ENCODE measurements at regions not wholly inside any gene's neighbourhood (a gene's known extent, or its start where the extent isn't known, plus 50 kb on each side); places are given as distances from the start of the nearest gene placed in this dataset.
"Not testable (repeated sequence)": the region's sequence is repeated elsewhere in the genome, so short reads cannot be mapped to it uniquely, and the experiment has no call there.

DNA sequence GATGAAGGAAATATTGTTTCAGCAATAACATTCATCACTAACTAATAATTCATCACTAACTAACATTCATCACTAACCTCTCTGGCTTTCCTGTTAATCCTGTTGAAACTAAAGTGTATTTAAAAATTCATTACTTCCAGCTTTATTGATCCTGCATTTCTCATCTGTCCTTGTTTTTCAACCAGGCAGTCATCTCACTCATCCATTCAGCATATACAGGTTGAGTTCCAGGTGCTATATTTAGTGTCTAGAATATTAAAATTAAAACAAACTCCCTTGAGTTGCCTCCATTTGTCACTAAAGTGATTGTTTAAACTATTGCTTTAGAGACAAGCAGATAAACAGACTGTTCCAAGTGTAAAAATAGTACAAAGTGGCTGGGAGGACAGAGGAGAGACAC, 58.1 kb downstream of the ATXN7L3B start:
- no peak for DNase-seq

DNA sequence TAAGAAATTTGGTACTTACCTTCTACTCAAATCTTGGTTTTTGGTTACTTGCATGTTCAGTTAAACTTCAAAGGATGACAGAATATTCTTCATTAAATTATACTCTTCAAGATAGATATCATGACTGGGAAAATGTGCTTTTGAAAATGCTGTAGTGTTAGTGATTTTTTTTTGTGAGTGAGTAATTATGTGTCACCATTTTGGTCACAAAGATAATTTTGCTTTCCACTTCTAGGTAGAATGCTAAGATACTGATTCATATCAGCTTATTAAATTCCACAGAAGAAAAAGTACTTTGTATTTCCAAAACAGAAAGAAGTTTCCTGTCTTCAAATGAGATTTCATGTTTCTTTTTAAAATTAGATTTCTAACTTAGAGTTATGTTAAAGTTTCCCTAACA, 61.2 kb downstream of the ATXN7L3B start:
- DNase-seq, result no peak

DNA sequence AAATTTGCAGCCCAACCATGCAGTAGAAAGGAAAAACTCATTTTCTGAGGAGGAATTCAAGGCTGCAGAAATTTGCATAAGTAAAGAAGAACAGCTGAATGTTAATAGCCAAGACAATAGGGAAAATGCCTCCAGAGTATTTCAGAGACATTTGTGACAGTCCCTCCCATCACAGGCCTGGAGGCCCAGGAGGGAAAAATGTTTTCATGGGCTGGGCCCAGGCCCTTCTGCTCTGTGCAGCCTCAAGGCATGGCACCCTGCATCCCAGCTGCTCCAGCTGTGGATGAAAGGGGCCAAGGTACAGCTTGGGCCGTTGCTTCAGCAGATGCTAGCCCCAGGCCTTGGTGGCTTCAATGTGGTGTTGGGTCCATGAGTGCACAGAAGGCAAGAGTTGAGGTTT, 62.3 kb downstream of the ATXN7L3B start:
- no peak for DNase-seq

DNA sequence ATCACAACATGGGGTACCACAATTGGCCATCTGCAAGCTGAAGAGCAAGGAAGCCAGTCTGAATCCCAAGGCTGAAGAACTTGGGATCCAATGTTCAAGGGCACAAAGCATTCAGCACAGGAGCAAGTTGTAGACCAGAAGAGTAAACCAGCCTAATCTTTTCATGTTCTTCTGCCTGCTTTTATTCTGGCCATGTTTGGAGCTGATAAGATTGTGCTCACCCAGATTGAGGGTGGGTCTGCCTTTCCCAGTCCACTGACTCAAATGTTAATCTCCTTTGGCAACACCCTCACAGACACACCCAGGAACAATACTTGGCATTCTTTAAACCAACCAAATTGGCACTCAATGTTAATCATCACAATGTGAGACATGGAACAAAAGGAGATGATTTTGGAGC, 63.2 kb downstream of the ATXN7L3B start:
- DNase-seq, result not testable (repeated sequence)

DNA sequence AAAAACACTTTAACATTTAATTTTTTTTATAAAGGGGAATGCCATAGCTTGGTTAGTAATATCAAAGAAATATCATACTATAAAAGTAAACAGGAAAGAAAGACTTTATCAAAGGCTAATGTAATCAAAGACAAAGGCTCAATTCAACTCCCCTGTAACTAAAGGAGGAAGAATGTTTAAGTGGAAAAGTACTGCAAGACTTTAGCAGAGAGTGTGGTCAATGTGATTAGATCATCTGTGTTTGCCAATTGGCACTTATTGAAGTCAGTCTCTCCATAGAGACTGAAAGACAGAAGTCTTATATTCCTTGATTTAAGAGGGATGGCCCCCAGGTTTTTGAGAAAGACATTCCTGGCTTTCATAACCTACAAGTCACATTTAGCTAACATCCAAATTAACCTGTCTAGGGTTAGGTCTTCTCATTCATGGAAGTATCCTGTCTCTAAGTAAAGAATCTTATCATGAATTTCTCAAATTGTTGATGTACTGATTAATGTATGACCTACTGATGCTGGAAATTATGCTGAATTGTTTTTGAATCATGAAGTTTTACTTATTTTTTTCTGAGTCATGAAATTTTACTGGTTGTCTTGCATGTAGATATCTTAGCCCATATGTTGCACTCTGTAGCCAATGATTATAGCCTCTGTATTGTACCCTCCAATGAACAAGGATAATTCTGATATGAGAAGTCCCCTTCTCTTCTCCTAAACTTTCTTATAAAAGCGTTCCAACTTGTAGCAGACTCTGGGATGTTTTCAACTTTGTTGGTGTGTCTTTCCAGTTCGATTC, 65.4 kb downstream of the ATXN7L3B start:
- no peak for DNase-seq

DNA sequence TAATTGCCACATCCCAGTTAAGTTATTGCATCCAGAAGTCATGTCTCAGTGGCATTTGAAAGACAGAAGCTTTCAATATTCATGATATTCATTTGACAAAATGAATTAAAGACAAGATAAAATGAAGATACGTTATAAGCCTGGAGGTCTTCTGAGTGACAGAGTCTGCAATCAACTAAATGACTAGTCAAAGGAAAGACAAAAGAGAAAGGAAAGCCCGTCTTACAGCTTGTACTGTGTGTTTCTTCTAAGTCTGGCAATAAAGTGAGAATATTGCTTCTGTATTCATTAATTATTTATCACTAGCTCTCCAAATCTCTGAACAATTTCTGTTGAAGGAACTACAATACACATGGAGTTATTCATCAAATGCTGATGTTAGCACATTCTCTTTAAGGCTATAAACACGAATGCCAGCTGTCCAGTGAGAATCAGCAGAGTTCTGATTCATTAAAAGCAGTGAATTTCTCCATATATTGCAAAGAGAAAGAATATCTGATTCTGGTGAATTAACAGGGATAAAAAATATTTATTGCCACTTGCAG, 70.7 kb downstream of the ATXN7L3B start:
- DNase-seq, result no peak

DNA sequence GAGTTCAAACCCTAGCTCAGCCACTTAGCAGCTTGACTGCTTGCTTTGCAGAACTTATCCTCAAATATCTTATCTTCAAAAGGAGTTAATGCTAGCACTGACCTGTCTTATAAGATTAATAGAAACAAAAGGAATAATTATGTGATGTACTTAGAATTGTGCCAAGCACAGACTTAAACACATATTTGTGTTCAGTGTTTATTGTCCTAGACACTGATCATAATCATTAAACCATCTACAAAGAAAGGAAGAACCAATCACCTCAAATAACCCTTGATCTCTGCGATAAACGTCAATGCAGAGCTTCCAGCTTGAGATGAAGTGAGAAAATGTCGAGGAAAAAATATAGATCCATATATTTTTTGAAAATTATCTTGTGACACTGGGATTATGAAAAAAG, 73.1 kb downstream of the ATXN7L3B start:
- DNase-seq, result no peak

DNA sequence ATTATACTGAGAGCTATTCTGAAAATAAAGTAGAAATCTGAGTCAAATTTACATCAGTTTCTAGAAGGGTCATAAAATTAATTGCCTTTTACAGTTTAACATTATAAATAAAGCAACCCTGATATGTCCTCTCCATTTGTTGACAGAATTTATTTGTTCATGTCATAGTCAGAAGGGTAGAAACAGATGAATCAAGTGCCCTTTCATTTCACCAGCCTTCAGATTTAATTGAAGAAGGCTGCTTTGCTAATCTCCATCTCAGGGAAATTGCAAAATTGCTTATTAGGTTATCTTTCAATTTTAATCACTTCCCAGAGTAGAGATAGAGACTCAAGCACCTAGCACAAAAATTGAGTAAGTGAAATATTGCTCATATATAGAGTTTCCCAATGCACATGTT, 76.8 kb downstream of the ATXN7L3B start:
- no peak for DNase-seq

DNA sequence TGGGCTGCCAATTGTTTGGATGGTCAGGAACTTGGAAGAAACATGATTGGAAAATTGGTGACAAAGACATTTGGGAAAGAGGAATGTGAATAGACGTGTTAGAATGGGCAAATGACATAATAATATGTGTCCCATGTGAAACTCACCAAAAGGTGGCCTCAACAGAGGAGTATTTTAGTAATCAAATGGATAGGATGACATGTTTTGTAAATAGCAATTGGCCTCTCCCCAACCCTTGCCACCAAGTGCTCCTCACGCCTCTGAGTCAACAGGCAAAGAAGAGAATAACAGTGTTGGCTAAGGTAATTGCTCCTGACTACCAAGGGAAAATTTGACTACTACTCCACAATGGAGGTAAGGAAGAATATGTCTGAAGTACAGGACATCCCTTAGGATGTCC, 81.4 kb downstream of the ATXN7L3B start:
- DNase-seq, result no peak

DNA sequence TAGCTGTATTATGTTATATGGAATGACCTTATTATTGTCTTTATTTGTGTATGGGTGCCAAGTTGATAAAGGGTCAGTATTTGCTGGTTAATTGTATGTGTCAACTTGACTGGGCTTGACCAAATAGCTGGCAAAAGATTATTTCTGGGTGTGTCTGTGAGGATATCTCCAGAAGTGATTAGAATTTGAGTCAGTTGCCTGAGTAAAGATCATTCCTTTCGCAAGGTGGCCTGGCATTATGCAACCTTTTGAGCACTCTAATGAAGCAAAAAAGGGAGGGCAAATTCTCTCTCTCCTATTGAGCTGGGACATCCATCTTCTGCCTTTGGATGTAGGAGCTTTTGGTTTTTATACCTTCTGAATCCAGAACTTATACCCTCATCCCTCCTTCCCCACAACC, 82.2 kb downstream of the ATXN7L3B start:
- no peak for DNase-seq

DNA sequence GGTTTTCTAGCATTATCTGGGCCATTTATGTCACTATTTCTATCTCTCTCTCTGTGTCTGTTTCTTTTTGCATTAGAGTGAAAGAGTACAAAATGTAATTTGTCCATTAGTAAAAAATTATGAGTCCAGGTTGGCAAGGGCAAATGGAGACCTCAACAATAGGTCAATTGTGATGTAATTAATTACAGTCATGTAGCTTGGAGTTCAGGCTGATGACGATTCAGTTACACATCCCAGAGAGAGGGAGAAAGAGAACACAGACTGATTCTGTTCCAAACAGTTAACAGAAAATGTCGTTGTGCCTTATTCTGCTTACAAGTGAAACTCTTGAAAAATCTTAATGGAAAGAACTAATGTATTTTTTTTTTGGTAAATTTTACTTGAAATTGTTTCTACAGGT, 83.3 kb downstream of the ATXN7L3B start:
- DNase-seq, result no peak

DNA sequence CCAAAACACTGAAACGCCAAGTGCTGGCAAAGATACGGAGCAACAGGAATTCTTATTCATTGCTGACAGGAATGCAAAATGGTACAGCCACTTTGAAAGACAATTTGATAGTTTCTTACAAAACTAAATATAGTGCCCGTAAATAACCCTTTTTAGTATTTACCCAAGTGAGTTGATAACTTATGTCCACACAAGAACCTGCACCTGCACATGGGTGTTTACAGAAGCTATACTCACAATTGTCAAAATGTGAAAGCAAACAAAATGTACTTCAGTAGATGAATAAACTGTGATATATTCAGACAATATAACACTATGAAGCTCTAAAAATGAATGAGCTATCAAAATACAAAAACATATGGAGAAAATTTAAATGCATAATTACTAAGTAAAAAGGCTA, 86.6 kb downstream of the ATXN7L3B start:
- no peak for DNase-seq

DNA sequence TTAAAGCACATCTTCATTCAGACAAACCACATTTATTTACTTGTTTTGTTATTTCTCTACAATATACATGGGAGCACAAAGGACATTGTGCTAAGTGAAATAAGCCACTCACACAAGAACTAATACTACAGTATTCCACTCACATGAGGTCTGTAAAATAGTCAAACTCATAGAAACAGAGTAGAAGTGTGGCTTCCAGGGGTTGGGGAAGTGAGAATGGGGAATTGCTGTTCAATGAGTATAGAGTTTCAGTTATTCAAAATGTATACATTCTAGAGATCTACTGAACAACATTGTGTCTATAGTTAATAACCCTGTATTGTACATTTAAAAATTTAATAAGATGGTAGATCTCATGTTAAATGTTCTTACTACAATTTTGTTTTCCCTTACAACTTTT, 88.8 kb downstream of the ATXN7L3B start:
- DNase-seq, result no peak

DNA sequence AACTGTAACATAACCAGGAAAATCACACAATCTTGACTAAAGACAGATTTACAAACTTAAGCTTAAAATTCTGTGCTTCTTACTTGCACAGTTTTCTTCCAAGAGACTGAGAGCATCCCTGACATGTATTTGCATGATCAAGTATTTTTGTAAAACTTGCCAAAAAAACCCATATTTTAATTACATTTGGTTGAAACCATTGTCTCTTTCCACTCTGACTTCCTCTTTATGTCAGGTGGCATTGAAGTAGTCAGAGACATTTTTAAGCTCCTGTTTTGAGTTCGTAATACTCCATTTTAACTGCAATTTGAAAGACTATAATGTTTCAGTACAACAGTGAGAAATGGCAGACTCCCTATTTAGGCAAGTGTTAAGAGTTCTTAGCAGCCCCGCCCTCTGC, 103.6 kb downstream of the ATXN7L3B start:
- DNase-seq, result no peak

DNA sequence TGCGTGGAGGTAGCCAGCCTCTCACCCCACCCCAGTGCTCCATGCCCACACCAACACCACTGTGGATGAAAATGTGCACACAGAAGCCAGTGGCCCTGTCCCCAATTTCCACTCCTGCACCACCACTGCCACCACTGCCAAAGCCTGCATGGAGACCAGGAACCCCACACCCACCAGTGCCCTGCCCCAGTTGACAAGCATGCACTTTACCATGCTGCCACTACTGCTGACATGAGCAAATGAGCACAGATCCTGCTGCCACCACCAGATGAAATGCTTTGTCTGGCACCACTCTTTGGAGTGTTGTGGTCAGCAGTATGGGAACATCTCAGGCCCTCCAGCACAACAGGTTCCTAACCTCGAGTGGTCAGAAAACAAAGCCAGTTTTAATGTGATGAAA, 104.1 kb downstream of the ATXN7L3B start:
- no peak for DNase-seq

DNA sequence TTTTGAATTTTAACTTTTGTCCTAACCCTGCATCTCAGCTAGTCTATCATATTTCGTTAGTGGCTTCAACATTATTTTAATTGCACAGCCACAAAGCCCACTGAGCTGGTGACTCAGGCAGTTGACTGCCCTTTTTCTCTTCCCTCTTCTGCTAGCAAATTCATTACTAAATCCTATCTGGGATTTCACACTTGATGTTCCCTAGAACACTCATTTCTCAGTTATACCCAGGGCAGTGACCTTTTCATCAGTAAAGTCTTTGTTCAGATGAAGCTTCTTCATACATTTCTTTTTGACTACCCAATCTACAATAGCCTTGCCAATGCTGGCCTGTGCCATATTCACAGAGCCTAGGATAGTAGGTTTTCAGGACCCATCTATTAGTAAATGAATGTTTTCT, 107.0 kb downstream of the ATXN7L3B start:
- DNase-seq, result no peak

DNA sequence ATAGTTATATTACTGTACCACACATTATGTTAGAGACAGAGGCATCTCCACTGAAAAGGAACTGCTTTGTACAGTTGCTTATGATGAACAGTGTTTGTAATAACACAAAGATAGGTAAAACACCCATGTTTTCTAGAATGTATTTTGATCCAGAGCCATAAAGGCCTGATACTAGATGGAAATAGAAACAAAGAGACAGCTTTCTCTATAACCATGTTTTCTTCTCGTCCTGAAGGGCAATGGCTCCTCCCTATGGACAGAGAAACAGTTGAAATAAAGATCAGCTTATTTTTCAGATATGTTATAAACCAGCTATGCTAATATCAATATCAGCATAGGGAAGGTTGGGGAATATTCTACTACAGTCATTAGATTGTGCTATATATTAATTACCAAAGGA, 109.2 kb downstream of the ATXN7L3B start:
- no peak for DNase-seq

DNA sequence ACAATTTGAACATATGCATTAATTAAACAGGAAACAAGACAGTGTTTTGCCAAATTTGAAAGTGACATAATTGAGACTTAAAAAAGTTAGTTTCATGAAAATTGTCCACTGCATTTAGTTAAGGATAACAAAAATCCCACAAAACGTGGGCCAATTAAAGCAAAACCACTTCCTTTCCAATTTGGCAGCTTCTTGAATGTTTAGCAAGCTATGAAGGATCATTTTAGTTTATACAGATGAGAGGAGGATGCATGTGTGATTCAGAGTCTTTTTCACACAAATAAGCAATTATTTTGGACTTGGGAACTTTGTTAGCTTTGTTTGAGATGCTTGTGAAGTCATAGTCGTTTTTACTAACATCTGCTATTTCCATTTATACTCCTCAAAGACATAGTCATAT, 109.6 kb downstream of the ATXN7L3B start:
- DNase-seq, result no peak

DNA sequence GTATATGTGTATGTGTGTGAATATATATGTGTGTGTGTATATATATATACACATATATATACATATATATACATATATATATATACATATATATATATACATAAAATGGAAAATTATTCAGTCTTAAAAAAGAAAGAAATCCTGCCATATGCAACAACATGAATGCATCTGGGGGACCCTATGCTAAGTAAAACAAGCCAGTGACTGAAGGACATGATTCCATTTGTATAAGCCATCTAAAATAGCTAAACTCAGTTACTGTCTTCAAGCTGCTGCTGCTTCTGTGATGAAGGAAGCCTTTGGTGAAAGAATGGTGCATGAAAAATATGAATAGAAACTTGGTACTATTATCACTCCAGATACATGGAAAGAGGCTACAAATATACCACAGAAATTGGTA, 118.6 kb downstream of the ATXN7L3B start:
- DNase-seq, result no peak

DNA sequence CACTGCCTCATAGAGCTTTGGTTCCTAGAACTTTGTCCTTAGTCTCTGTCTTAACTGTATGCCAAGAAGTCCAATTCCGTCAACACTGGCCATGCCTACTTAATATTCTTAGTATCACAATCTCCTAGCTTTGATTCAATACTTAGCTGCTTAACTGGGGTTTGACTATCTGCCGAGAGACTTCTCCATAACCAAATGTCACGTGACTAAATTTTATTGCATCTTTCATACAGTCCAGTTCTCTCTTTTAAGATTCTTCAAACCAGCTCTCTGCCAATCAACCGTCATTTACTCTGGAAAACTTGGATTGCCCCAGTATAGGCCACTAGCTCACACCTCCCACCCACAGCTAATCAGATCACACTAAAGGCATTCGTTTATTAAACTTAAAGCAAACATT, 122.8 kb downstream of the ATXN7L3B start:
- no peak for DNase-seq

DNA sequence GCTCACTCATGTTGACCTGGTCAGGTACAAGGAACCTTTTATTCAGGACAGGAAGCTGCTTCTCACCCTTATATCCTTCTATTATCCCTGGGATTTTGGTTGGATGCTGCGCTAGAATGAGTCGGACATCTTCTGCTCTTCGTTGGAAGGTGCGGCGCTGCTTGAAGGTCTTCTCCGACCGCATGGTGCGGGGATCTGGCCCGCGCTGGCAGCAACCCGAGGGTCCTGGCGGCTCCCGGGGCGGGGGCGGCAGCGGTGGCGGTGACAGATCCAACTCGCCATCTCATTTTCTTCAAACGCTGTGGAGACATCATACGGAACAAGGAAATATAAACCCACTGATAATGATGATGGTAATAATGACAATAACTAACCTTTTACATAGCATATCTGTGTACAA, 126.3 kb downstream of the ATXN7L3B start:
- DNase-seq, result no peak

DNA sequence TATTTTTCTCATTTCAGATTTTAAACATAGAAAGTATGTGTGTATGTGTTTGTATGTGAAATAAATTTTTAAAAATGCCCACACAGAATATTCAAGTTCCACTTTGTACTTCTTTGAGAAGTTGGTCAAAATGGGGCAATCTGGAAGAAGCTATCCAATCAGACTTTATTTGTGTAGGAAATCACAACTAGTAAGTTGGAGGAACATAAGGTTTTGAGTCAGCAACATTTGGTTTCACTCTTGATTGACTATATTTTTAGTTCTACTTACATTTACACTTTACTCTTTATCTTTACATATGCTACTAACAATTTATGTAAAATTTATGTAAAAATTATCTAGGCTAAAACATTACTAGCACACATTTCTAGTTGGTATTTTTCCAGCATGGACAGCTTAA, 128.1 kb downstream of the ATXN7L3B start:
- no peak for DNase-seq

DNA sequence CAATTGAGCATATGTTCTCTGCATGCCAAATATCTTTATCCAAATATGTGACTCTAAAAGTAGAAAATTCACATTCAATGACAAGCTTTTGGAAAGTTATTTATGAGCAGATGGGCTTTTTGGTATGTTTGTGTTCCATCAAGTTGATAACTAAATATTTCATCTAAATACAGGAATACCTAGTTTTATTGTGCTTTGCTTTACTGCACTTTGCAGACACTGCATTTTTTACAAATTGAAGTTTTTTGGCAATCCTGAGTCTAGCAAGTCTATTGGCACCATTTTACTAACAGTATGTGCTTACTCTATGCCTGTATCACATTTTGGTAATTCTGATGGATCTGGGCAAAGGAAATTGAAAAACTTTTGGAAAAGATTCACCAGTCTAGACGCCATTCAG, 133.8 kb downstream of the ATXN7L3B start:
- no peak for DNase-seq

DNA sequence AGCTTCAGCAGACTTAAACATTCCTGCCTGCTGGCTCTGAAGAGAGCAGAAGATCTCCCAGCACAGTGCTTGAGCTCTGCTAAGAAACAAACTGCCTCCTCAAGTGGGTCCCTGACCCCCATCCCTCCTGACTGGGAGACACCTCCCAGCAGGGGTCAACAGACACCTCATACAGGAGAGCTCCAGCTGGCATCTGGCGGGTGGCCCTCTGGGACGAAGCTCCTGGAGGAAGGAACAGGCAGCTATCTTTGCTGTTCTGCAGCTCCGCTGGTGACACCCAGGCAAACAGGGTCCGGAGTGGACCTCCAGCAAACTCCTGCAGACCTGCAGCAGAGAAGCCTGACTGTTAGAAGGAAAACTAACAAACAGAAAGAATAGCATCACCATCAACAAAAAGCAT, 139.3 kb downstream of the ATXN7L3B start:
- DNase-seq, result not testable (repeated sequence)

DNA sequence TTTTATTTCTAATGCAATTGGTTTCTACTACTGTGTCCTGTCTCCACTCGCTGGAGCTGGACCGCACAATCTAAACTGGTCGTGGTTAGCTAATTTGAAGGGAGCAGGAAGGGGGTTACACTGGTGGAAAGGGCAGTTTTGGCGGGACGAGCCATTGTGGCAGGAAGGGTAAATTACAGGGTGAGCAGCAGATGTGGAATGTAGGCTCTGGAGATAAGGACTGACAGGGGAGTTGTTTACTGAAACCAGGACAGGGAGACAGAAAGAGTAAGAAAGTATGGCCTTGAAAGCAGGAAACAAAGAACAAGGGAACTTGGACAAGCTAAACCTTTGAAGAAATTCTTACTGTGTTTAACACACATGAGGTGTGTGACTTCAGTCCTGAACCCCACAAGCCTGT, 147.8 kb downstream of the ATXN7L3B start:
- DNase-seq, result no peak

Data from stimulated activated naive CD4-positive, alpha-beta T cell (primary cell).